GM12891 (cell line): ENCODE measurements at regions not wholly inside any gene's neighbourhood (a gene's known extent, or its start where the extent isn't known, plus 50 kb on each side); places are given as distances from the start of the nearest gene placed in this dataset.

ENCODE experiments used
- PAX5 ChIP-seq: IDR thresholded peaks from 2 replicates; pipeline ENCODE4 v1.6.1; 2011; ENCODE audit warnings: low read length, moderate library complexity, mild to moderate bottlenecking; ENCODE audit not compliant: insufficient read depth, severe bottlenecking
- POLR2A ChIP-seq: IDR thresholded peaks from 2 replicates; pipeline ENCODE4 v1.6.1; 2011; ENCODE audit warnings: low read depth, low read length, control low read depth
- POLR2AphosphoS5 ChIP-seq: IDR thresholded peaks from 2 replicates; pipeline ENCODE4 v1.6.1; 2011; ENCODE audit warnings: low read depth, low read length, control low read depth
- POU2F2 ChIP-seq: IDR thresholded peaks from 2 replicates; pipeline ENCODE4 v1.6.1; 2011; ENCODE audit warnings: low read depth, mild to moderate bottlenecking, control low read depth, low read length, moderate library complexity
- SPI1 ChIP-seq: IDR thresholded peaks from 2 replicates; pipeline ENCODE4 v1.6.1; 2011; ENCODE audit warnings: low read depth, low read length, control low read depth
- TAF1 ChIP-seq: IDR thresholded peaks from 2 replicates; pipeline ENCODE4 v1.6.1; 2011; ENCODE audit warnings: low read depth, low read length, control low read depth

DNA sequence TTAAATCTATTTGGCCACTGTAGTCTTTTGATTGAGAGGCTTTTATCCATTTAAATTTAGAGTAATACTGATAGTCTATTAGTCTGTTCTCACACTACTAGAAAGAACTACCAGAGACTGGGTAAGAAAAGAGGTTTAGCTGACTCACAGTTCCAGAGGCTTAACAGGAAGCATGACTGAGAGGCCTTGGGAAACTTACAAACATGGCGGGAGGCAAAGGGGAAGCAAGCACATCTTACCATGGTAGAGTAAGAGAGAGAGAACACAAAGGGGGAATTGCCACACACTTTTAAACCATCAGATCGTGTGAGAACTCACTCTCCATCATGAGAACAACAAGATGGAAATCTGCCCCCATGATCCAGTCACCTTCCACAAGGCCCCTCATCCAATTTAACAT, 410.9 kb downstream of the PDGFC start:
- TF ChIP-seq POLR2AphosphoS5 (no peak), POLR2A (no peak), PAX5 (no peak), TAF1 (no peak), SPI1 (no peak), POU2F2 (no peak)
